ENCODE measurements at regions not wholly inside any gene's neighbourhood (a gene's known extent, or its start where the extent isn't known, plus 50 kb on each side); places are given as distances from the start of the nearest gene placed in this dataset.
"Not testable (repeated sequence)": the region's sequence is repeated elsewhere in the genome, so short reads cannot be mapped to it uniquely, and the experiment has no call there.

DNA sequence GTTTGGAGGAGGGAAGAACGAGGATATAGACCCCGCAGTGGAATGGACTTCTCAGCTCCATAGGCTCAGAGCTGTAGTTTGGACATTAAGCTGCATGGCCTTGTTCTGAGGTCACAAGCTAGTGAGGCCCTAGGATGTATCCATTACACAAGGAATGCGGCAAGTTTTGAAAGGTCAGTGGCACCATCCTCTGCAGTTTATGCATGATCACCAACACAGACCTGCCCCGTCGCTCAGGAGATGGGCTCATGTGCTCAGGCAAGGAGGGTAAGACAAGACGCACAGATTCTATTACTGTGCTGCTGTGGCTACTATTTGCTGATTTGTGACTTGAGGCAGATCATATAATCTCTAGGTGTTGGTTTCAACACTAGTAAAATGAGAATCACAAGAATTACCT is 110.9 kb downstream of the FAM161A start:
- ATAC-seq (ENCODE audit: low FRiP score) = no peak
- TF ChIP-seq, protein P1, sequence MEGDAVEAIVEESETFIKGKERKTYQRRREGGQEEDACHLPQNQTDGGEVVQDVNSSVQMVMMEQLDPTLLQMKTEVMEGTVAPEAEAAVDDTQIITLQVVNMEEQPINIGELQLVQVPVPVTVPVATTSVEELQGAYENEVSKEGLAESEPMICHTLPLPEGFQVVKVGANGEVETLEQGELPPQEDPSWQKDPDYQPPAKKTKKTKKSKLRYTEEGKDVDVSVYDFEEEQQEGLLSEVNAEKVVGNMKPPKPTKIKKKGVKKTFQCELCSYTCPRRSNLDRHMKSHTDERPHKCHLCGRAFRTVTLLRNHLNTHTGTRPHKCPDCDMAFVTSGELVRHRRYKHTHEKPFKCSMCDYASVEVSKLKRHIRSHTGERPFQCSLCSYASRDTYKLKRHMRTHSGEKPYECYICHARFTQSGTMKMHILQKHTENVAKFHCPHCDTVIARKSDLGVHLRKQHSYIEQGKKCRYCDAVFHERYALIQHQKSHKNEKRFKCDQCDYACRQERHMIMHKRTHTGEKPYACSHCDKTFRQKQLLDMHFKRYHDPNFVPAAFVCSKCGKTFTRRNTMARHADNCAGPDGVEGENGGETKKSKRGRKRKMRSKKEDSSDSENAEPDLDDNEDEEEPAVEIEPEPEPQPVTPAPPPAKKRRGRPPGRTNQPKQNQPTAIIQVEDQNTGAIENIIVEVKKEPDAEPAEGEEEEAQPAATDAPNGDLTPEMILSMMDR (IDR thresholded peaks at IDR 0.05) = no peak
- no peak for DNase-seq (ENCODE audit: low spot score)

DNA sequence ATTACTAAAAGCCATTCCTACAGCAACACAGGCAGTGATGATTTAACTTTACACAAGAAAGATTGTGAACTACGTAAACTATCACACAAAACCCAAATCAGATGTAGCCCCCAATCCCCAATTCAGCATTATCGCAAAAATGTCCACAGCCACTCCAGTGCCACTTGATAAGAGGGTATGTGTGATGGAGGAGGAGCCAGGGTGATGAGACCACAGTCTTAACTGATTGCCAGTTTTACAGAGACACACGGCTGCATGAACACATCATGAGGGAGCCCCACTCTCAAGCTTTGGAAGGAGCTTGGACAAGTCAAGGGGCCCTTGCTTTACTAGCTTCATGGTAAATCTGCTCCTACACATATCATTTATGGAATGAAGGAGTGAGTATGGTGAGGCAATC is 116.0 kb downstream of the FAM161A start:
- TF ChIP-seq, protein P1 (IDR thresholded peaks at IDR 0.05) = no peak
- ATAC-seq (ENCODE audit: low FRiP score) = no peak
- no peak for DNase-seq (ENCODE audit: low spot score)

DNA sequence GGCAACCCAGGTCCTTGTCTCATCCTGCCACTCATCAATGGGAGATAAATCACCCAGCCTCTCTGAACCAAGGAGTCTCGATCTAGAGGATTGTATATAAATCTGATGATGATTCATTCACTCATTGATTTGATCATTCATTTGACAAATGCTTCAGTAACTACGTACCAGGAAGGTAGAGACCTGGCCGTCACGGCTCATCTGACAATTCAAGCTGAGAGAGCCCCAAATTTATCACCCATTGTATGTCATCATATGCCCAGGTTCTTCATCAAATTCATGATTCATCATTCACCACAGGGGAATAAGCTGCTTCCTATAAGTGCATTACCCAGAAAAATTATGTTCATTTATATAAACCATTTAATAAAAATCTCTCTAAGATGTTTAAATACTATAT is 116.9 kb downstream of the FAM161A start:
- TF ChIP-seq, protein P1 (IDR thresholded peaks at IDR 0.05) = no peak
- DNase-seq (ENCODE audit: low spot score) = no peak
- no peak for ATAC-seq (ENCODE audit: low FRiP score)

DNA sequence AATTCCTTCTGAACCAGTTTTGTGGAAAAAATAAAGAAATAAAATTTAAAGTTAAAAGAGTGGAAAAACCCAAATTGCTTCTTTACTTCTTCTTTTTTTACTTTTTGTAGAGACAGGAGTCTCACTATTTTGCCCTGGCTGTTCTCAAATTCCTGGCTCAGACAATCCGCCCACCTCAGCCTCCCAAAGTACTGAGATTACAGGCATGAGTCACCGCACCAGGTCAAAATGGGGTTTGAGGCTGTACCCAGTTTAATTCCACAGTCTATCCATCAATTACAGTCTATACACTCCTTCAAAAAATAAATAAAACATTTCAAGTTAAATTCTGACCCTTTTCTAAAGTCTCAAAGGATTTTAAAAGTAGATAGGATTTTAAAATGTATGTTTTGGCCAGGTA is 120.3 kb downstream of the FAM161A start:
- TF ChIP-seq, protein P1 (IDR thresholded peaks at IDR 0.05) = no peak
- no peak for ATAC-seq (ENCODE audit: low FRiP score)
- DNase-seq (ENCODE audit: low spot score) = no peak

DNA sequence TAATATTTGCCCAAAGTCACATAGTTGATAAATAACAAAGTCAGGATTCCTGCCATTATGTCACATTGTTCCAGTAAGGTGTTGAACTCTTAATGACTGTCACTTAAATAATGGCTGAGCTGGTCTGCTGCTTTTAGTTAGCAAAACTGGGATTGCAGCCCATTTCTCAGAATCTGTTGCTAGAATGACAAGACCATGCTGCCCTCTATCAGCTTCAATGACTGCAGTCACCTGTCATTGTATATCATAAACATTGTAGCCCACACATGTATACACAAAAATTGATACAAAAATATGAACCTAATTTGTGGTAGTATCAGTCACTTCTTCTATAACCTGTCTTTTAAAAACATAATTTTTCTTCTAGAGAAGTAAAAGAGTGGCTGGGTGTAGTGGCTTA is 121.1 kb downstream of the FAM161A start:
- ATAC-seq (ENCODE audit: low FRiP score) (no peak), DNase-seq (ENCODE audit: low spot score) (no peak)
- TF ChIP-seq, protein P1 (IDR thresholded peaks at IDR 0.05) = no peak

DNA sequence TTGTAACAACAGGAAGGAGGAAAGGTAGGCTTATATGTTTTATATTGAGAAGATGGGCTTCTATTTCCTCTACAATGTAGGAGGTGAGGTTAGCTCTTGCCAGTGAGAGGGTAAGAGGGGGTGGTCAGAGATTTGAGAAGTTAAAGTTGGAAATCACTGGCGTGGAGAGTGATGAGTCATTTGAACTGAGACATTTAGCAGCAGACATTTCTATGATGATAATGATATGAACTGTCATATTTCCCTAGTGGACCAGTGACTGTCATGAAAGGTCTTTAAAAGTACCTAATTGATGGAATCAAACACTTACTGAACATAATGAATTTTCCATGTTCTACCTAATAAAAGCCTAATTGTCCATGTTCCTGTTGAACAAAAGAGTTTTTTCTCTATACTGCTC is 126.1 kb downstream of the FAM161A start:
- TF ChIP-seq, protein P1 (IDR thresholded peaks at IDR 0.05) = no peak
- DNase-seq (ENCODE audit: low spot score) = no peak
- no peak for ATAC-seq (ENCODE audit: low FRiP score)

DNA sequence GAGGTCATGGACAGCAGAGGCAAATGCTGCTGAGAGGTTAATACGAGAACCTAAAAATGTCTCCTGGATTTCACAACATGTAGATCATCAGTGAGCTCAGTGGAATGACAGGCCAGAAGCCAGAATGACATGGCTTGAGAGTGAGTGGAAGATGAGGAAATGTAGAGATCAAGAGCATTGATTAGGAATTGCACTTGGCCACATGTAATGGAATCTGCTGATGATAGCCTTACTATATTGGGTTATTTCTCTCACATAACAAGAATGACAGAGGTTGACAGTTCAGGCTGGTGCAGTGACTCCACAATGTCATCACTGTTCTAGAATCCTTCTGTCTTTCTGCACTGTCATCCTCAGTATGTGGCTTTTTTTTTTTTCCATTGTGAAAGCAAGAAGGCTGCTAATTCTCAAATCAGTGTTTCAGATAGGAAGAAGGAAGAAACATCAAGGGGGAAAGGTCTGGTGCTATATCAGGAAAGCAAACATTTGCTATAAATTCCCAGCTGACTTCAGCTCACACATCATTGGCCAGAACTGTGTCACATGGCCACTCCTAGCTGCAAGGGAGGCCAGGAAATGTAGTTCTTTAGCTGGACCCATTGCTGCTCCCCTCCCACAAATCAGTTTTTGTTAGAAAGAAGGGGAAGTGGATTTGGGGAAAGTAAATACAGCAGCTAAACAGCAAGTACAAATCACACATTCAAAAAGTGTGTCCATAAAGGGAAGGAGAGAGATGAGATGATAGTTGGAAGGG is 127.2 kb downstream of the FAM161A start:
- ATAC-seq (ENCODE audit: low FRiP score) = no peak
- TF ChIP-seq, protein P1 (IDR thresholded peaks at IDR 0.05) = no peak
- DNase-seq (ENCODE audit: low spot score) = no peak

DNA sequence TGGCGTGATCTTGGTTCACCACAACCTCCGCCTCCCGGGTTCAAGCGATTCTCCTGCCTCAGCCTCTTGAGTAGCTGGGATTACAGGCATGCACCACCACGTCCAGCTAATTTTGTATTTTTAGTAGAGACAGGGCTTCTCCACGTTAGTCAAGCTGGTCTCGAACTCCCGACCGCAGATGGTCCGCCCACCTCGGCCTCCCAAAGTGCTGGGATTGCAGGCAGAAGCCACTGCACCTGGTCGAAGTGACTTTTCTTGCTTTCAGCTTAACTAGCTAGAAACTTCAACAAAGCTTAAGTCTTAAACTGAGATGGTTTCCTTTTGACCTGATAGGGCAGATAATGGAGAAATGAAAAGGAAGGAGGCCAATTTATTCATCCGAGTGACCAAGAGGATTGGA is 130.5 kb downstream of the FAM161A start:
- DNase-seq (ENCODE audit: low spot score); ATAC-seq (ENCODE audit: low FRiP score): not testable (repeated sequence)
